HG03565 (cell line): ENCODE measurements at regions not wholly inside any gene's neighbourhood (a gene's known extent, or its start where the extent isn't known, plus 50 kb on each side); places are given as distances from the start of the nearest gene placed in this dataset.

Experiments
- ATAC-seq: cut with Tn5 transposase; IDR thresholded peaks from one replicate; pipeline ENCODE4 v1.9.1; 2021; ENCODE audit warnings: mild to moderate bottlenecking, moderate library complexity; ENCODE audit not compliant: unreplicated experiment

DNA sequence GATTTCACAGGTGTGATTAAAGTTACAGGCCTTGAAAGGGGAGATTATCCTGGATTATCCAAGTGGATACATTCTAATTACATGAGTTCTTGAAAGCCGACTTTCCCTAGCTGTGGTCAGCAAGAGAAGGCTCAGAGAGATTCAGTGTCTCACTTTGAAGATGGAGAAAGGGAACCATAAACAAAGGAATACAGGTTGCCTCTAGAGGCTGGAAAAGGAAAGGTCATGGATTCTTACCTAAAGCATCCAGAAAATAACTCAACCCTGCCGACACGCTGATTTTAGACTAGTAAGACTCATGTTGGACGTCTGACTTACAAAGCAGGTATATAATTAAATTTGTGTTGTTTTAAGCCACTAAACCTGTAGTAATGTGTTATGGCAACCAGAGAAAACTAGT lies 1095.7 kb upstream of the ZEB2 start:
- no peak for ATAC-seq

DNA sequence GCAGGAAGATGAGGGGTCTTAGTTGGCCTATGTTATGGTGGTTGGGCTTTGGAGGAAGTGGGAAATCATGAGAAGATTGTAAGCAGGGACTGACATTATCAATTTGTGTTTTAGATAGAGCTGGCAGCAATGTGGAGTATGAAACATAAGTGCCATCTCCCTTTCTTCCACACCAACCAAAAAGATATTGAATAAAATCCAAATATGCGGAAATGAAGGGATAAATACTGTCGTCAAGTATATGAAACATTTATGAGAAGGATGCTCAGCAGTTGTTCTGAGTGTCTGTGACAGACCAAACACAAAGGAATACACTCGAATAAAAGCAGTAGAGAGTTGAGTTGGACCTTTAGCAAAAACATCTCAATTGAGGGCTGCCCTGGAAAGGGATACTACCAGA lies 1090.0 kb upstream of the ZEB2 start:
- no peak for ATAC-seq

DNA sequence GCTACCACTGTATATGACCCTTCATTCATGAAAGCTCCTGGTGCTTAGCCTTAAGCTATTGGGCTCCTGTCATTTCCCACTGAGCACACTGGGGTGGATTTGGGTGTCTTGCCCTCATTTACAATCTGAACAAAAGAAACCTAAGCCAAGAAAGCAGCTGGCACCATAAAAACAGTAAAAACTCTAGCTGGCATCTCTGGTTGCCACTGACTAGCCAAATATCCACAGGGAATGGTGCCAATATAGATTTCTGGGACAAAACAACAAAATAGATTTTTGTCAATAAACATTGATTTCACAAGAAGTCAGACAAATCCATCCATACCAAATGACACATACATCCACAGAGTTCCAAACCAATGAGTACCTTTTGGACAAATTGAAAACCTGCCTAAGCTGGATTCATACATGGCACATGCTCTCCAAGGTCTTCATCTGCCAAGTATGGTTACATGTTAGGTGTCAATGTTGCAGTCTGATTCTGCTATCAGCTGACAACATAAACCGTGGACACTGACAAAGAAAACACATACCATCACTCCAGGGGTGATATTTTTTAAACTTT lies 1081.5 kb upstream of the ZEB2 start:
- ATAC-seq = no peak

DNA sequence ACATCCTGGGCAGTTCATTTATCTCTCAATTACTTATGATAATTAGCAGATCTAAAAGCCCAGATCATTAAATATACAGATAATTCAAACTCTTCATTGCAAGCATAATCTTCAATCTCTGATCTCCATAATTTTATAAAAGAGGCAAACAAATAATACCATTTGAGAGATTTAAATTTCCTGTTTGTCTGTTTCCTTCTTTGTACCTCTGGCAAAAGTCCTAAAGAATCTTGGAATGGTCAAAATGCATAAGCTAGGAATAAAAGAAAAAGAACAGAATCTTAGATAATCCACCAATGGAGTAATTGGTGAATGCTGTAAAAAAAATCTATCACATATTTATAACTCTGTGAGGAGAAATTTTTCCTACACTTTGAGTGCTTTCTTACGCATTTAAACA lies 1080.9 kb upstream of the ZEB2 start:
- no peak for ATAC-seq

DNA sequence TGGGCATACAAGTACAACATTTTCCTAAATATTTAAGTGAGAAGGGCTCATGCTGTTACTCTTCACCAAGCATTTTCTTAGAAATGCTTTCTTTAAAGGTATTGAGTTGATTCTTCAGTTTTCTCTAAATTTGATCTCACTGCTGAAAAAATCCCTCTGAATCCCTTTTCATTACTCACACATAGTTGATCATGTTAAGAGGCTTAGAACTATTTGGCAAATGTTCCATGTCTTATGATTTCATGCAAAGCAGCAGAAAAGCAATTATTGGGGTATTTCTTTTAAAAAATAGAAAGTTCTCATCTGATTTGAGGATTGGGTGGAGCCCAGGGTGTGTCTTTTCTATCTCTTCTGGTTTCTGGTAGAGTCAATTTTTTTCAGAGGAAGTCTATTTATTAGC lies 1079.8 kb upstream of the ZEB2 start:
- ATAC-seq = no peak

DNA sequence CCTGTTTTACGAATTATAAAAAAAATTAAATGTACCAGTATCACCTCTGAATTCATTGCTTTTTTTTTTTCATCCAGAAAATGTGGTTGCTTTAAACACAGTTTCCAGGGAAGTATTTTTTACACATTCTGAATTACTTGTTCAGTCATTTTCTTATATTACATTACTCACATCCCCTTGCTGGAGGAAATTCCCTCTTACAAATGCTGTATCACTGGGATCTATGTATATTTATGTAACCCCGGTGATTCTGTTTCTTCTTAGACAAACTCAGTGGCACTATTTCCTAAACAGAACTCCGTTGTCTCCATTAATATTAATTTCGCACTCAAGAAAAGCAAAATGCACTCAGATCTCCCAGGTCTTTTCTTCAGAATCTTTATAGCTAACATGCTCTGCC lies 1078.5 kb upstream of the ZEB2 start:
- ATAC-seq = no peak

DNA sequence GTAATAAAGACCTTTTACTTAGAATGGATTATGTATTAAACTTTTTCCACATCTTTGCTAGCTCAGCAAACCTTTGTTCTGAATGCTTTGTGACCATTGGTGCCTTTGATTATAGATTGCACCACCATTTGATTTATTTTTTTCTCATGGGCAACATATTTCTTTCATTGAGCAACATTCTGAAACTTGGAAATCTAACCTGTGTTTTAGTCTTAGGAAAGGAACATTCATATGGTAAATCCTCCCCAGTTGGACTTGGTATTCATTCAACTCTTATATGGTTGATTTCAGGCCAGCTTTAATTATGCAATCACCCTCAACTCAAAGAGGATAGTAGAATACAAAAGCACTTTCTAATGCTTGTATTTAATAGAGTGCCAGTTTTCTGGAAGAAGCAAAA lies 1077.9 kb upstream of the ZEB2 start:
- no peak for ATAC-seq

DNA sequence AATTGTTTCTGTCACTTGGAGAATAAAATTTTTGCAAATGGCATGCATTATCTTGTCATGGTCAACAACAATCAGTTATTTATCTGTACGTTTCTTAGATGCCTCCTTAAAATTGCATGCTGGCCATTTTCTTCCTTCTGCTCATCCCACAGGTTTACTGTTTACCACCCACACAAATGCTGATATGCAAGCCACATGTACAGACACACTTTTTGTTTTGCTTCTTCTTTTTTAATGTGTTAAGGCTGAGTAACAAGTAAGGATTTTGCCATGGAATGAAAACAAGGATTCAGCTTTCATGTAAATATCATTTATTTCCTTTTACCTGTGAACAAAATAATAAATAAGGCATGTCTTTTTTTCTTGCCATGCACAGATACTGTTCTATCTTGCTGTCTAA lies 1077.1 kb upstream of the ZEB2 start:
- no peak for ATAC-seq

DNA sequence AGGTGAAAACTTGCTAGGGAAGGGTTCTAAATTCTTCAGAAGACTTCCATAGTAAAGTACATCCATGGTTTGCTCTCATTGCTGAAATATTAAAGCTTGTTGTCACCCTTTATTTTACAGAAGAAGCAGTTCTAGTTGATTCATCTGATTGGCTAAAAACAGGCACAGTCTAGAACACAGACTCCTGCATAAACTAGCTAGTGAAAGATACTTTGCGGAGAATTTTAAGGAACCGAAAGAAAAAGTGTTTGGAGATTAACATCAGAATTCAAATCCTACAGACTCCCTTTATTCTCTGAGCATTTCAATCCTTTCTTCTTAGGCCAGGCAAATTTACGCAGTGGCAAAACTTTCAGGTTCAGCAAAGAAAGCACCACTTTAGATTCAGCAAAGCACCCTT lies 1076.5 kb upstream of the ZEB2 start:
- ATAC-seq = no peak

DNA sequence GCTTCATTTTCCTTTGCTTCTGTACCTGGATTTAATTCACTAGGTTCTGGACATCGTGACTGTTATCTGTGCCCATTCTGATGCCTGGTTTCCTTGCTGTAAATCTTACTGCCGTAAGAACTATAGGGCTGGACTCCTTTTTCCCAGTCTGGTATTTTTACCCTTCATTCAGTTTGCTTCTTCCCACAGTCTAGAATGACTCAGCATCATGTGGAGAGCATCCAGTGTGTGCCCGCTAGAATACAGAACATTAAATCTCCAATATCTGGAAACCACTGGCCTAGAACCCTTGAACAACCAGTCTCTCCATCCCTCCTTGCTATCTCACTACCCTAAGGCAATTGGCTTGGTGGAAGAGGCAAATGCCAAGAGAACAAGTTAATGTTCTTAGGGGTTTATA lies 1075.4 kb upstream of the ZEB2 start:
- no peak for ATAC-seq

DNA sequence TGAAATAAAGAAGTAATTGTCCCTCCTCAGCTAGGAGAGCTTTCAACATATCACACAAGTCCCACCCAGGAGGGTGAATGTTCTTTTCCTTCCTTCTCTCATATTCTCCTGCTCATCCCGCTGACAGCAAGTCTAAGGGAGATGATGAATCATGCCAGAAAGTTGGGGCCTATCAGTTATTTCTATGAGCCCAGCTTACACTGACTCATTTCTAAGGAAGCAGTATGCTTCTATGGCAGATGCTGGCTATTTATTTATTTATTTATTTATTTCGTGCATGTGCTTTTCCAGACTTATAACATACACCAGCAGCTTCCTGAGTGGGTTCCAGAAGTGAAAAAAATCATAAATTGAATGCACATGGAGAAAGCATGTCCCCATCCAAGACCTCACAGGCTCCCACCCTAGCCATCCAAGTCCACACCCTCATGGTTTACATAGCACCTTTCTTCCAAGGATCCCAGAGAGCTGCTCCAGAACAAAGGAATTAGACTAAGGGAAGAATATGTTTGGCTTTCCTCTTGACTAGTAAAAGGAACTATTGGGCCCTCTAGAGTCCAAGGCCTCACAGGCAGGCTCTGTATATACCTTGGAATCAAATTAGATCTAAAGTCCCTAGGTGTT lies 1074.2 kb upstream of the ZEB2 start:
- ATAC-seq = no peak

DNA sequence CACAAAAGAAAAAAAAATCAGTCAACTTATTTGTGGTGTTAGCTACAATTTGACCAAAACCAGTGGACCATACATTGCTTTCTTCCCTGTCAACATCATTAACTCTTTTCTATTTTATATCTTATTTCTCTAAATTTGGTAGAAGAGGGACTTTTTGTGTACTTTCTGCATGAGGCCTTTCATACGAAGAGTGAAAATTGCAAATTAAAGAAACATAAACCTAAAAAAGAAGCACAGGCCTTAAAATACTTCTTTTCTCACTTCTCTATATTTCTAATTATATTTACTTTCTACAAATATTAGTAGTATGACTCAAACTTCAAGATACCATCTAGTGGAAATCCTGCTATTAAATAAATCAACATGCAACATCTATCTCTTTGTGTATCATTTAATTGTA lies 1073.4 kb upstream of the ZEB2 start:
- ATAC-seq = peak; percentile 77

DNA sequence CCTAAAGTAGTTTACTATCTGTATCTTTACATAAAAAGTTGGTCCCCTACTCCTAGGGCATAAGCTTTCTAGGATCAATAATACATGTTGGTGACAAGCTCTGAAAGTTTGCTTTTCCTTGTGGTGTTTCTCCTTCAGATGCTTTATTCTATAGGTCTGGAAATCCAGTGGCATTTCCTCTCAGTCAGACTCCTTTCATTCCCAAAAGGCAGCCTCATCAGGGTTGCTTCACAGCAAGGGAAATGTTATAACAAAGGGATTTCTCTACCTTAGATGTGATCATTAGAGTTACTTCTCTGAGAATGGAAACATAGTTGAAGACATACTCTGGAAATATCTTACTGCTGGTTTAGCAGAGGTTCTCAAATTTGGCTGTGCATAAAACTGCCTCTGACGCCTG lies 1072.4 kb upstream of the ZEB2 start:
- no peak for ATAC-seq

DNA sequence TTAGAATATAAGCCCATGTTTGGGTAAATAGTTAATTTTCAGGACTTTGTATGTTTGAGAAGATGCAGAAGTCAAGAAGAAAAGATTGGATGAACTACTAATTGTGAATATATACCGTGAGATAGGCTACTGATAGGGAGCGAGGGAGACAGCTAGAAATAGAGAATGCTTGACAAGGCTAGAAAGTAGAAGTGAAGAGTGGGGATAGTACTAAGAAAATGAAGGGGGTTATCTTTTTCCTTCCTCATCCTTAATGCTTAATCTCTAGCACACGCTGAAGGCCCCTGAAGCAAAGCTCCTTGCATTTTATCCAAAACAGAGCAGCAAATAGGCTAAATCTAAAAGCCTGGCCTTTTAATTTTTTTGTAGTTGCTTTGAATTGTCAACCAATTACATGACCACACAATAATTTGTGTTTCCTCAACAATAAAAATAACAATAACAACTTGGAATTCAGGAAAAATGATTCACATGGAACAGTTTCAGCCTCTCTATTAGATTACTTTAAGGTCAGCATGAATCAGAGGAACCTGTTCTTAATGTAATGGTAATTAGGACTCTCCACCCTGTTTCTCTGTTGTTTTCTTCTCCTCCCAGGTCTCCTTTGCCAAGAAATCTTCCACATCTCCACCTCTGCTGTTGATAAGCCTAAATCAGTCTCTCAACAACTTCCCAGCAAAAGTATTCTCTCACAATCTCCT lies 1071.3 kb upstream of the ZEB2 start:
- no peak for ATAC-seq

DNA sequence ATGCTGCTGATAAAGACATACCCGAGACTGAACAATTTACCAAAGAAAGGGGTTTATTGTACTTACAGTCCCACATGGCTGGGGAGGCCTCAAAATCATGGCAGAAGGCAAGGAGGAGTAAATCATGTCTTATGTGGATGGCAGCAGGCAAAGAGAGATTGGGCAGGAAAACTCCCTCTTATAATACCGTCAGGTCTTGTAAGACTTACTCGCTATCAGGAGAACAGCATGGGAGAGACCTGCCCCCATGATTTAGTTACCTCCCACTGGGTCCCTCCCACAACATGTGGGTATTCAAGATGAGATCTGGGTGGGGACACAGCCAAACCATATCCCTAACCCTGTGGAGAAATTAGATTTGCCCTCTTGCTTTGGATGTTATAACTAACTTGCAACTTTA lies 1068.0 kb upstream of the ZEB2 start:
- no peak for ATAC-seq

DNA sequence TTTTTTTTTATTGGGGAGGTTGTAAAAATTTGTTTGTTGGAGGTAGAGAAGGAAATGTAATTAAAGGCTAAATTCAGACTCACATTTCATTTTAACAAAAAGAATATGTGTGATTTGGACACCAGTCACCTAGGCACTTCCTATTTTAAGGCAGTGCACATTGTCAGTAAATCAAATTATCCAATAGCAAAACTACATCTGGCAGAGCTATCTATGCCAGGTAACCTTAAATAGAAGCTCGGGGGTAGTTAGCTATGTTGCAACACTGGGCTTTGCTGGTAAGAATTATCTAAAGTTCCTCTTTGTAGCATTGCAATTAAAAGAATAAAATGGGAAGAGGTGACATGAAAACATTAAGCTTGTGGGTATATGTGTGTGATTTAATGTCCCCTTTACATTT lies 1064.4 kb upstream of the ZEB2 start:
- no peak for ATAC-seq

DNA sequence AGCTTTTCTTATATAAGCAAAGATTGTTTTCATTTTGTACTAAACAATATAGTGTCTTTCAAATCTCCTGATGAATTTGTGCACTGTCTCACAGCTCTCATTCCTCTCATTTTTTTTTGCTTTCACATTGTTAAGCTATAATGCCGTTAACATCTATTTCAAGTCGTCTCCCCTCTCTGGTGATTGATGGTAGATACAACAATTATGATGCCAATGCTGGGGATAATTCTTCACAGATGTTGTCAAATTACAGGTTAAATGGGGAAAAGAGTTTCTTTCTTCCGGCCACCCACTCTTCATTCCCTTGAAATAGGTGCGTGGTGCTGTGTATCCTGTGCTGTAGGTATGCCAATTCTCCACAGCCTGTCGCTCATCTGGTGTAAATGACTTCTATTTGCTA lies 1053.7 kb upstream of the ZEB2 start:
- ATAC-seq = no peak

DNA sequence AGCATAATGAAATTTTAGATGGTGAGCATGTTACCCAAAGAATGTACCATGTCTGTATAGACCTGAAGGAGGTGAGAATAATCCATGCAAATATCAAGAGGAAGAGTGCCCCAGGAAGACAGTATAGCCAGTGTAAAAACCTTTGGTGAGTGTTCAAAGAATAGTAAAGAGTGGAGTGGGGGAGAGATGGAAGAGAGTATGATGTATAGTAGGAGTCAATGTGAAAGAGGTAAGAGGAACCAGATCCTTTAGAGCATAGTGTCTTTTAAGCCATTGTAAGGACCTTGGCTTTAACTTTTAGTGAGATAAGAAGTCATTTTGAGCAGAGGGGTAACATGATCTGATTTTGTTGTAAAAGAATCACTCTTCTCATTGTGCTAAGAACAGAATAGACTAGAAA lies 1052.3 kb upstream of the ZEB2 start:
- no peak for ATAC-seq

DNA sequence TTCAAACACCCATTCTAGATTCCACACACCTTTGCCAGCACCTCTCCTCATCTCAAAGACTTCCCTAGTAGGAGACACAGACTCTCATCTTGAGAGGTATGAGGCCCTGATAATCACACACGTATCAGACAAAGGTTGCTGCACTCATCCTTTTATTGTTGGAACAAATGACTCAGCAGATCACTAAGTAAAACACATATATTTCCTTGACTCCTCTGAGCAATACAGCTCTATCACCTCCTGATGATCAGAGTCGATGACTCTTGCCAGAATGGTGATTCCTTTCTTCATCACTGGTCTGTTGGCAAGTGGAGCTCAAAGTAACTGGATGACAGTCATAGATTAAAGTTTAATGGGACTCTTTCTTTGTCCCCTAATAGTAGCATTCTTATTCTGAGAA lies 1049.2 kb upstream of the ZEB2 start:
- ATAC-seq = no peak

DNA sequence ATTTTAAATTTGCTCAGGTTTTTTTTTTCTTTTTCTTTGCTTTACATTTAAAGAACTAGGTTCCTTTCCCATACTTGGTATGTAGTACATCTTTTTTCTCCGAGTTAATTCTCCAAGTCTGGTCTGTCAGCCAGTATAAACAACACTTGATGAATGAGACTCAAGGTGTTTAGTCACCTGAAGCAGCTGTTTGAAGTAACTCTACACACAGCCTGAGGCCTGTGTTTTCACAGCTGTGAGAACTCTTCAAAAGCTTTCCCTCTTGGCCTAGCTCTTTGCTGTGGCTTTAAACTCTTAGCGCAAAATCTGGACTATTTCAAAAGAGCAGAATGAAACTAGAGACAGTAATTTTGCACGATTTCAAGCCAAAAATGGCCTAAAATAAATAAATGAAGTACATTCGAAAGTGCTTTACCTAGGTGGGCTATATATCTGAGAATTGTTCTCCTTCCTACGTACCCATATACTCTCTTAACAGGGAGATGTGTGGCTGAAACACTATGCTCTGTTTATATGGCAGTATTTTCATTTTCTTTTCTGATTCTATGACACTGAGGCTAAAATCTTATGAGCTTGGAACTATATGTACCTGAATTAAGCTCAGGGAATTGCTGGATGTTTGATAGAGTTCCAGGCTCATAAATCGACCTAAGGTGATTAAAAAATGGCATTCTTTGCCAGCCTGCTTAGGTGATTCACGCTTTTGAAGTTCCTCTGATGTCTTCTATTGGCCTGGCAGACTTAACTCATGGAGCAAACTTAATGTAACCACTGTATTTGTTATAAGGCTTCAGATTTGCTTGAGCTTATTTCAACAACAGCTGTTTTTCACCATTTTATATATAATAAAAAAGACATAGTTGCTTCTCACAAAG lies 1044.1 kb upstream of the ZEB2 start:
- no peak for ATAC-seq

DNA sequence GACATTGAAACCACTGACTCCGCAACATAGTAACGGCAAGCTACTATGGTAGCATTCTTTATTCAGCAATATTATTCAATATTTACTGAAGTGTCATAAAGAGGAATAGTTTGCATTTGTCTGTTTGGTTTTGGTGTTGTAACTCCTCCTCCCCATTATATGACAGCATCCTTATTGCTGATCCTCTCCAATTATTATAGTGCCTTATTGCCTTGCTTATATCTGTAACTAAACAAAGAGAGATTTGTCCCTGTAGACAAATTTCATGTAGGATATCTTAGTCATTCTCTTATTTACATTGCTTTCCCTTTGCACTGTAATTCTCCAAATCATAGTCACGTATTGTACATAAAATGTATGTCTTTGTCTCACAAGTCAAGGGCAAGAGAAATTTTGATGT lies 1041.2 kb upstream of the ZEB2 start:
- no peak for ATAC-seq
